HG02943 (cell line): ENCODE measurements at regions not wholly inside any gene's neighbourhood (a gene's known extent, or its start where the extent isn't known, plus 50 kb on each side); places are given as distances from the start of the nearest gene placed in this dataset.
"Not testable (repeated sequence)": the region's sequence is repeated elsewhere in the genome, so short reads cannot be mapped to it uniquely, and the experiment has no call there.

Experiments
- ATAC-seq: cut with Tn5 transposase; IDR thresholded peaks from one replicate; pipeline ENCODE4 v1.9.1; 2021; ENCODE audit warnings: mild to moderate bottlenecking, low read depth, moderate library complexity; ENCODE audit not compliant: unreplicated experiment

DNA sequence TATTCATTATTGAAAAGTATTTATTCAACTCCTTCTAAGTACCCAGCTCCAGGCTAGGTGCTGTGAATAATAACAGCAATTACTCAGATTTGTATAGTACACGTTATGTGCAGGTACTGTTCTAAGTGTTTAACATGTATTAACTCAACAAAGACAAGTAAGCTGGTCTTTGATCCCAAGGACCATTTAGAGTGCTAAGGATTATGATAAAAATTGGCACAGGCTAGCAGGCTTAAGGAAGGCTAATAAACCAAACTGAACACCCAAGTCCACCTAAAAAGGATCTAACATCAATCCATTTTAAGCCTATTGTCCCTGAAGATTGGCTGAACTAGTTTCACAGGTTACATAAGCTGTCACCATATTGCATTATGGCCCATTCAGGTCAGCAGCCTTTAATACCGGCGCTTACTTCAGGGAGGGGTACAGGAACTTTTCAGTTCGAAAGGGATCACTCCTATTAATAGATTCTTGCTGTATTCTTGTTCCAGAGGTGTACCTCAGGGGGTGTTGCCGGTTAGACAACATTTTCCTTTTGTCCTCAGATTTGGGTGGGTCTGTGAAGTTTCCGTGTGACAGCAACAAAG, 99.0 kb upstream of the GMDS start:
- ATAC-seq, result no peak

DNA sequence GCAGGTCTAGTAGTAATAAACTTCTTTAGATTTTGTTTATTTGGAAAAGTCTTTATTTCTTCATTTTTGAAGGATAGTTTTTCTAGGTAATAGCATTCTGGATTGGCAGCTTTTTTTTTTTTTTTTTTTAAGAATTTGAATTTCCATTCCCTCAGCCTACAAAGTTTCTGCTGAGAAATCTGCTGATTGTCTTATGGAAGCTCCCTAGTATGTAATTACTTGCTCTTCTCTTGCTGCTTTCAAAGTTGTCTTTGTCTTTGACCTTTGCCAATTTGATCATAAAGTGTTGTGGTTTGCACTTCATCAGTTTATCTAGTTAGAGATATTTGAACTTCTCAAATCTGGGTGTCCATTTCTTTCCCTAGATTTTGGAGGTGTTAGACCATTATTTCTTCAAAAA, 82.2 kb upstream of the GMDS start:
- no peak for ATAC-seq

DNA sequence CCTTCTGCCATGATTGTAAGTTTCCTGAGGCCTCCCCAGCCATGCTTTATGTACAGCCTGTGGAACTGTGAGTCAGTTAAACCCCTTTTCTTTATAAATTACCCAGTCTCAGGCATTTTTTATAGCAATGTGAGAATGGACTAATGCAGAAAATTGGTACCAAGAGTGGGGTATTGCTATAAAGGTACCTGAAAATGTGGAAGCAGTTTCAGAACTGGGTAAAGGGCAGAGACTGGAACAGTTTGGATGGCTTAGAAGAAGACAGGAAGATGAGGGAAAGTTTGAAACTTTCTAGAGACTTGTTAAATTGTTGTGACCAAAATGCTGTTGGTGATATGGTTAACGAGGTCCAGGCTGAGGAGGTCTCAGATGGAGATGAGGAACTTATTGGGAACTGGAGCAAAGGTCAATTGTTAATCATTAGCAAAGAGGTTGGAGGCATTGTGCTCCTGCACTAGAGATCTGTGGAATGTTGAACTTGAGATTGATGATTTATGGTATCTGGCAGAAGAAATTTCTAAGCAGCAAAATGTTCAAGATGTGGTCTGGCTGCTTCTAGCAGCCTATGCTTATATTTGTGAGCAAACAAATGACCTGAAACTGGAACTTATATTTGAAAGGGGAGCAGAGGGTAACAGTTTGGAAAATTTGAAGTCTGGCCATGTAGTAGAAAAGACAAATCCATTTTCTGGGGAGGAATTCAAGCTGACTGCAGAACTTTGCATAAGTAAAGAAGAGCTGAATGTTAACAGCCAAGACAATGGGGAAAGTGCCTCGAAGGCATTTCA, 79.0 kb upstream of the GMDS start:
- no peak for ATAC-seq

DNA sequence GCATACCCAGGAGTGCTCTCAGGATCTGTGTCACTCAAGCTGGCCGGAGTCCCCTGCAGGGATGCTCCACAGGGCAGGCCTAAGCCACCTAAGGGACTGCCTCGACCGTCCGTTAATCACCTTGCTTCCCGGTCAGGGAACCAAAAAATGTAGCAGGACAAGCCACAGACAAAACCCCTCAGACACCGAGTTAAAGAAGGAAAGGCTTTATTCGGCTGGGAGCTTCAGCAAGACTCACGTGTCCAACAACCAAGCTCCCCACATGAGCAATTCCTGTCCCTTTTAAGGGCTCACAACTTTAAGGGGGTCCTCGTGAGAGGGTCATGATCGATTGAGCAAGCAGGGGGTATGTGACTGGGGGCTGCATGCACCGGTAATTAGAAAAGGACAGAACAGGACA, 72.1 kb upstream of the GMDS start:
- not testable (repeated sequence) for ATAC-seq

DNA sequence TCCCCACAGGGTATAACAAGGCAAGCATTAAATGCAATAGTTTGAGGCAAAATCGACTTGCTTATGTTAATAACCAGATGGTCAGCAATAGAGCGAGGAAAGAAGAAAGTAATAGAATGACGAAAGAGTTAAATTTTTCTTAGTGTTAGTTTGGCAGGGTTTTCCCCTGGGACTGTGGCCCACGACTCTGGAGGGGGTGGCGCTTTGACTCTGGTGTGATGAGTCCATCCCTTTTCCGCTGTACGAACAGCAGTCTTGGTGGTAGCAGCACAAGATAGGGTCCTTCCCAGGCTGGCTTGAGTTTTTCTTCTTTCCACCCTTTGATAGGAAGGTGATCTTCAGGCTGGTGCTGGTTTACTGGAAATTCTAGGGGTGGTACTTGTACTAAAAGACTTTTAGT, 69.2 kb upstream of the GMDS start:
- ATAC-seq, result no peak

DNA sequence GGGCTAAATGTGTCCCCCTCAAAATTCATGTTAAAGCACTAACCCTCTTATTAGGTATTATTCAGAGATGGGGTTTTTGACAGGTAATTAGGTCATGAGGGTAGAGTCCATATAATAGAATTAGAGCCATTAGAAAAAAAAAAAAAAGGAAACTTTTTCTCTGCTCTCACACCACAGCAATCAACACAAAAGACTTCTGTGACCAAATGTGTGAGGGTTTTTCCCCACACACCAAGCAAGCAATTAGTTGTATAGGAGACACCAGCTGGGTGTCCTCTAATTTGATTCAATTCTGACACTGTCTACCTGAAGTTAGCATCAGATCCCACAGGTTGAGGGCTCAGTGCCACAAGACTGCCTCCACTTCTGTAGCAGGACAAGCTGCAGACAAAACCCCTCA, 64.6 kb upstream of the GMDS start:
- ATAC-seq, result no peak

DNA sequence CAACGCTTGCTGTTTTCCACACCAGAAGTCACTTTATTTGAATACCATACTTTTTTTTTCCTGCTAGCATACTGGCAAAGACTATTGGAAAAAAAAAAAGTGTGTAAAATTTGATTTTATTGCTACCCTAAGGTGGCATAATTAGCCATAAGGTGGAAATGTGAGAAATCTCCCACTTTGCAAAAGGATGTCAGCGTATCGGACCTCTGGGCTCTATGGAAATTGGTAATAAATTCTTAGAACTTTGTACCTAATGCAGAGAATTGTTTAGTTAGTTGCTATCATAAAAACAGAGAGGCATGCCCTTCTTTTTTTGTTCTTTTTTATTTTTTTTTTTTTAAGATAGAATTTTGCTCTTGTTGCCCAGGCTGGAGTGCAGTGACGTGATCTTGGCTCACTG, 63.7 kb upstream of the GMDS start:
- ATAC-seq, result no peak

DNA sequence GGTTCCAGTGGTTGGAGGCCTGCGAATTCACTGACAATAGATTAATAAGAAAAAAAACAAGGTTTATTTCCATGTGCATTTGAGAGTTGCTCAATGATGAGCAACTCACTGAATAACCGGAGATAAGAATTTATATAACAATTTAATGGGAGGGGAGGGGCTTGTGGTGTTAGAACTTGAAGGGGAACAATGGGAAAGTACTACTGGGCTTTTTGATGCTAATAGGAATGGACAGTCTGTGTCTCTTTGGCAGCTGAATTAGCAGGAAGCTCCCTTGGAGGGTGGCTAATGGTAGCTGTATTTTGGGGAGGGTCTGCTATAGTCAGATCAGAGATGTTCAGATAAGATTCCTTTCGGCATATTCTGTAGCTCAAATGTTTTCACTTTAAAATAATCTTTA, 62.4 kb upstream of the GMDS start:
- ATAC-seq, result no peak

DNA sequence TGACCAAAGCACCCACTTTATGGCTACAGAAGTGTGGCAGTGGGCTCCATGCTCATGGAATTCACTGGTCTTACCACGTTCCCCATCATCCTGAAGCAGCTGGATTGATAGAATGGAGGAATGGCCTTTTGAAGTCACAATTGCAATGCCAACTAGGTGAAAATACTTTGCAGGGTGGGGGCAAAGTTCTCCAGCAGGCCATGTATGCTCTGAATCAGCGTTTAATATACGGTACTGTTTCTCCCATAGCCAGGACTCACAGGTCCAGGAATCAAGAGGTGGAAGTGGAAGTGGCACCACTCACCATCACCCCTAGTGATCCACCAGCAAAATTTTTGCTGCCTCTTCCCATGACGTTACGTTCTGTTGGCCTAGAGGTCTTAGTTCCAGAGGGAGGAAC, 60.5 kb upstream of the GMDS start:
- no peak for ATAC-seq

DNA sequence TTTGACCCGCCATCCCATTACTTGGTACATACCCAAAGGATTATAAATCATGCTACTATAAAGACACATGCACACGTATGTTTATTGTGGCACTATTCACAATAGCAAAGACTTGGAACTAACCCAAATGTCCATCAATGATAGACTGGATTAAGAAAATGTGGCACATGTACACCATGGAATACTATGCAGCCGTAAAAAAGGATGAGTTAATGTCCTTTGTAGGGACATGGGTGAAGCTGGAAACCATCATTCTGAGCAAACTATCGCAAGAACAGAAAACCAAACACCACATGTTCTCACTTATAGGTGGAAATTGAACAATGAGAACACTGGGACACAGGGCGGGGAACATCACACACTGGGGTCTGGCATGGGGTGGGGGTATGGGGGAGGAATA, 57.1 kb upstream of the GMDS start:
- not testable (repeated sequence) for ATAC-seq

DNA sequence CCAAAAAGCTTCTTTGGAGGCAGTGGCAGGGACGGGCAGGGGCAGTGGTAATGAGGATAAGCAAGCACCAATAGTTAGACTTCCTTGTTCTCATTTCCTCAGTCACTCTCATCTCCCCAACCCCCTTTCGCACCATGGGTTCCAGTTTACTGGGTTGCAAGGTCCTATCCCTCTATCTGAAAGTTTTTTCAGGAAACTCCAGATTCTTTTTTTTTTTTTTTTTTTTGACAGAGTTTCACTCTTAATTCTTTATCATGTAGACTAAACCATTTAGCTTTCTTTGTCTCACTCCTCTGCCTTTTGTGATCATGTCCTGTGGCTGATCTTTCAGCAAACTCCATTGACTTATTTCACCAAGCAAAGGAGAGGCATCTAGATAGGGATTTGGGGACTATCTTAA, 51.4 kb upstream of the GMDS start:
- ATAC-seq, result no peak
